Colonic mucosa (tissue), 4 donors: ENCODE measurements at regions not wholly inside any gene's neighbourhood (a gene's known extent, or its start where the extent isn't known, plus 50 kb on each side); places are given as distances from the start of the nearest gene placed in this dataset.
A peak's percentile ranks its signal among the peaks of the same experiment; 100 is the strongest.
"Not testable (repeated sequence)": the region's sequence is repeated elsewhere in the genome, so short reads cannot be mapped to it uniquely, and the experiment has no call there.

Source experiments
- DNase-seq: peaks from one replicate; pipeline ENCODE4 v3.0.0-alpha.2; 2020
- H3K27ac ChIP-seq: fragments of 200-600 bp; one replicate; pipeline ENCODE4 v1.8.0; 2021
- H3K27me3 ChIP-seq: fragments of 200-600 bp; one replicate; pipeline ENCODE4 v1.8.0; 2021
- H3K36me3 ChIP-seq: fragments of 200-600 bp; one replicate; pipeline ENCODE4 v1.8.0; 2021
- H3K4me1 ChIP-seq: fragments of 200-600 bp; one replicate; pipeline ENCODE4 v1.8.0; 2021; ENCODE audit warnings: mild to moderate bottlenecking
- H3K4me3 ChIP-seq: fragments of 200-600 bp; one replicate; pipeline ENCODE4 v1.8.0; 2021
- H3K9ac ChIP-seq, 2 donors: one replicate each; pipeline ENCODE4 v1.7.0; 2013; ENCODE audit warnings: control low read depth in 2 of 2, low read depth in 2 of 2, low read length in 2 of 2
- H3K9me3 ChIP-seq: fragments of 200-600 bp; one replicate; pipeline ENCODE4 v1.8.0; 2021
- CTCF ChIP-seq: fragments of 200-600 bp; IDR thresholded peaks from one replicate; pipeline ENCODE4 v1.8.0; 2022; ENCODE audit warnings: antibody characterized with exemption, mild to moderate bottlenecking
- intact Hi-C: fragments of 100-400 bp; cut with DNase I; formaldehyde crosslinking; loops from one replicate; pipeline ENCODE4 v1.14.1; 2022
- donor health status: healthy.
- donor health status: DM: no; HTN: no; CAD: no.
- donor health status: DM: no; HTN: no; CAD: no.

- H3K27me3 ChIP-seq, result no peaks in the 10 kb centered on the region
- no peak for DNase-seq
- no peak for TF ChIP-seq CTCF
- H3K36me3 ChIP-seq, result no peaks in the 10 kb centered on the region
- no peak overlapping the region for H3K9ac ChIP-seq
- H3K4me1 ChIP-seq, result no peaks in the 10 kb centered on the region
- intact Hi-C loops, result no loop called here
- no peak overlapping the region for H3K4me3 ChIP-seq
- no peak overlapping the region for H3K27ac ChIP-seq
- no peaks in the 10 kb centered on the region for H3K9me3 ChIP-seq
These were observed 103.8 kb upstream of the LANCL2 start for GRCh38 chr7:55261386-55261770.

- DNase-seq, H3K27ac ChIP-seq, H3K4me3 ChIP-seq, H3K9me3 ChIP-seq, H3K9ac ChIP-seq, H3K27me3 ChIP-seq, H3K4me1 ChIP-seq, H3K36me3 ChIP-seq, intact Hi-C loops: not testable (repeated sequence)
These were observed 99.8 kb upstream of the LANCL2 start for GRCh38 chr7:55265328-55265727.

GRCh38 chr7:55265836-55266642, 99.1 kb upstream of the LANCL2 start:
- intact Hi-C loops, result no loop called here
- TF ChIP-seq CTCF, result no peak
- no peaks in the 10 kb centered on the region for H3K4me1 ChIP-seq

GRCh38 chr7:55271069-55271626, 94.0 kb upstream of the LANCL2 start:
- Histone ChIP-seq H3K27ac (no peak overlapping the region), H3K9me3 (no peaks in the 10 kb centered on the region), H3K27me3 (no peaks in the 10 kb centered on the region), H3K4me1 (no peaks in the 10 kb centered on the region), H3K36me3 (no peaks in the 10 kb centered on the region), H3K4me3 (no peak overlapping the region), H3K9ac (no peak overlapping the region)
- TF ChIP-seq CTCF, result peak; percentile 14
- intact Hi-C loops, result no loop called here
- no peak for DNase-seq

More at GRCh38 chr7:55265836-55266642, 99.1 kb upstream of the LANCL2 start:
- no peaks in the 10 kb centered on the region for H3K27me3 ChIP-seq
- no peak for DNase-seq
- H3K36me3 ChIP-seq, result no peaks in the 10 kb centered on the region
- H3K9ac ChIP-seq, result no peak overlapping the region
- H3K4me3 ChIP-seq, result no peak overlapping the region
- H3K9me3 ChIP-seq, result no peaks in the 10 kb centered on the region
- no peak overlapping the region for H3K27ac ChIP-seq

GRCh38 chr7:55271661-55272060, 93.5 kb upstream of the LANCL2 start:
- H3K9ac ChIP-seq, result no peak overlapping the region
- no peak overlapping the region for H3K27ac ChIP-seq
- H3K4me1 ChIP-seq, result no peaks in the 10 kb centered on the region
- no peaks in the 10 kb centered on the region for H3K27me3 ChIP-seq
- no peak overlapping the region for H3K4me3 ChIP-seq
- no peak for DNase-seq
- H3K9me3 ChIP-seq, result no peaks in the 10 kb centered on the region
- no peaks in the 10 kb centered on the region for H3K36me3 ChIP-seq
- intact Hi-C loops, result no loop called here
- TF ChIP-seq CTCF, result no peak

GRCh38 chr7:55272328-55272727, 92.8 kb upstream of the LANCL2 start:
- TF ChIP-seq CTCF, result no peak
- no peak for DNase-seq
- Histone ChIP-seq H3K27me3 (no peaks in the 10 kb centered on the region), H3K9me3 (no peaks in the 10 kb centered on the region), H3K27ac (no peak overlapping the region), H3K4me1 (no peaks in the 10 kb centered on the region), H3K9ac (no peak overlapping the region), H3K36me3 (no peaks in the 10 kb centered on the region), H3K4me3 (no peak overlapping the region)
- intact Hi-C loops, result no loop called here
